Esophagus (tissue), 2 donors: ENCODE measurements at regions not wholly inside any gene's neighbourhood (a gene's known extent, or its start where the extent isn't known, plus 50 kb on each side); places are given as distances from the start of the nearest gene placed in this dataset.
"Not testable (repeated sequence)": the region's sequence is repeated elsewhere in the genome, so short reads cannot be mapped to it uniquely, and the experiment has no call there.

Experiments
- H3K27ac ChIP-seq, 2 donors: one replicate each; pipeline ENCODE4 v1.5.1; 2013; ENCODE audit warnings: low read depth in 2 of 2, mild to moderate bottlenecking in 2 of 2, inconsistent platforms in 1 of 2, low read length in 1 of 2, moderate library complexity in 1 of 2
- H3K27me3 ChIP-seq, 2 donors: one replicate each; pipeline ENCODE4 v1.6.1; 2013; ENCODE audit warnings: low read length in 2 of 2, control low read depth in 1 of 2, mild to moderate bottlenecking in 1 of 2; ENCODE audit not compliant: insufficient read depth in 2 of 2, control insufficient read depth in 1 of 2
- H3K36me3 ChIP-seq, 2 donors: one replicate each; pipeline ENCODE4 v1.6.1; 2013; ENCODE audit warnings: low read length in 1 of 2; ENCODE audit not compliant: control insufficient read depth in 2 of 2, insufficient read depth in 2 of 2
- H3K4me1 ChIP-seq, 2 donors: one replicate each; pipeline ENCODE4 v1.6.1; 2013; ENCODE audit warnings: low read length in 1 of 2; ENCODE audit not compliant: control insufficient read depth in 2 of 2, insufficient read depth in 2 of 2
- H3K4me3 ChIP-seq, 2 donors: one replicate each; pipeline ENCODE4 v1.5.1; 2013; ENCODE audit warnings: low read length in 2 of 2, mild to moderate bottlenecking in 2 of 2, low read depth in 1 of 2, moderate library complexity in 1 of 2
- H3K9me3 ChIP-seq, 2 donors: one replicate each; pipeline ENCODE4 v1.6.1; 2013; ENCODE audit warnings: mild to moderate bottlenecking in 2 of 2, low read depth in 1 of 2, low read length in 1 of 2, moderate library complexity in 1 of 2; ENCODE audit not compliant: control insufficient read depth in 2 of 2, insufficient read depth in 1 of 2
- WGBS, 2 donors: extraction: QIAGEN DNeasy Blood & Tissue Kit; methylation state at CpG; one replicate each; pipeline ENCODE4 v1.1.7; 2013; 5-methylcytosine and 5-hydroxymethylcytosine counted together
- donor health status: healthy with polysubstance abuse.
- donor health status: Bipolar disorder and iron deficiency.

GRCh38 chr18:22515250-22515649 is 97.5 kb upstream of the CTAGE1 start:
- H3K27me3 ChIP-seq, result no peaks in the 10 kb centered on the region
- no peaks in the 10 kb centered on the region for H3K9me3 ChIP-seq
- no peak overlapping the region for H3K27ac ChIP-seq
- WGBS, 2 donors, result 93 to 94% methylated on average over 9 of the region's 9 CpGs
- no peak overlapping the region for H3K4me3 ChIP-seq
- H3K36me3 ChIP-seq, result no peaks in the 10 kb centered on the region
- no peaks in the 10 kb centered on the region for H3K4me1 ChIP-seq

GRCh38 chr18:22517356-22517755 is 99.6 kb upstream of the CTAGE1 start:
- no peak overlapping the region for H3K27ac ChIP-seq
- no peaks in the 10 kb centered on the region for H3K27me3 ChIP-seq
- H3K36me3 ChIP-seq, result no peaks in the 10 kb centered on the region
- no peaks in the 10 kb centered on the region for H3K9me3 ChIP-seq
- WGBS, 2 donors, result 72 to 74% methylated on average over 2 of the region's 2 CpGs
- H3K4me1 ChIP-seq, result no peaks in the 10 kb centered on the region
- H3K4me3 ChIP-seq, result no peak overlapping the region

GRCh38 chr18:22521026-22521707 is 103.5 kb upstream of the CTAGE1 start:
- Histone ChIP-seq H3K9me3 (no peaks in the 10 kb centered on the region), H3K4me1 (no peaks in the 10 kb centered on the region), H3K36me3 (no peaks in the 10 kb centered on the region), H3K27ac (no peak overlapping the region), H3K4me3 (no peak overlapping the region), H3K27me3 (no peaks in the 10 kb centered on the region)
- WGBS, 2 donors, result 62 to 67% methylated on average over 6 of the region's 6 CpGs

- Histone ChIP-seq H3K36me3 (no peaks in the 10 kb centered on the region), H3K27me3 (no peaks in the 10 kb centered on the region), H3K9me3 (no peaks in the 10 kb centered on the region), H3K27ac (no peak overlapping the region), H3K4me3 (no peak overlapping the region), H3K4me1 (no peaks in the 10 kb centered on the region)
- WGBS, 2 donors, result 54 to 58% methylated on average over 2 of the region's 2 CpGs
These were observed 105.8 kb upstream of the CTAGE1 start for GRCh38 chr18:22523481-22523880.

- no peaks in the 10 kb centered on the region for H3K9me3 ChIP-seq
- WGBS, 2 donors, result 38 to 59% methylated on average over 6 of the region's 6 CpGs
- no peak overlapping the region for H3K27ac ChIP-seq
- H3K4me1 ChIP-seq, result no peaks in the 10 kb centered on the region
- H3K36me3 ChIP-seq, result no peaks in the 10 kb centered on the region
- H3K27me3 ChIP-seq, result no peaks in the 10 kb centered on the region
- no peak overlapping the region for H3K4me3 ChIP-seq
These were observed 107.1 kb upstream of the CTAGE1 start for GRCh38 chr18:22524783-22525182.

- H3K9me3 ChIP-seq, result no peaks in the 10 kb centered on the region
- no peak overlapping the region for H3K27ac ChIP-seq
- H3K27me3 ChIP-seq, result no peaks in the 10 kb centered on the region
- H3K4me1 ChIP-seq, result no peaks in the 10 kb centered on the region
- no peaks in the 10 kb centered on the region for H3K36me3 ChIP-seq
- 75 to 79% methylated on average over 3 of the region's 3 CpGs for WGBS, 2 donors
- H3K4me3 ChIP-seq, result no peak overlapping the region
These were observed 107.6 kb upstream of the CTAGE1 start for GRCh38 chr18:22525313-22525712.

- Histone ChIP-seq H3K36me3 (no peaks in the 10 kb centered on the region), H3K9me3 (no peaks in the 10 kb centered on the region), H3K4me1 (no peaks in the 10 kb centered on the region), H3K27ac (no peak overlapping the region), H3K27me3 (no peaks in the 10 kb centered on the region), H3K4me3 (no peak overlapping the region)
- 79 to 82% methylated on average over 3 of the region's 3 CpGs for WGBS, 2 donors
These were observed 108.2 kb upstream of the CTAGE1 start for GRCh38 chr18:22525883-22526282.

- WGBS, 2 donors, result 83 to 84% methylated on average over 3 of the region's 3 CpGs
- H3K36me3 ChIP-seq, result no peaks in the 10 kb centered on the region
- H3K4me1 ChIP-seq, result no peaks in the 10 kb centered on the region
- H3K27ac ChIP-seq, result no peak overlapping the region
- H3K27me3 ChIP-seq, result no peaks in the 10 kb centered on the region
- no peak overlapping the region for H3K4me3 ChIP-seq
- no peaks in the 10 kb centered on the region for H3K9me3 ChIP-seq
These were observed 110.6 kb upstream of the CTAGE1 start for GRCh38 chr18:22528291-22528690.

GRCh38 chr18:22534706-22535105 is 117.0 kb upstream of the CTAGE1 start:
- not testable (repeated sequence) for H3K4me3 ChIP-seq, H3K9me3 ChIP-seq, H3K27ac ChIP-seq, H3K27me3 ChIP-seq, H3K4me1 ChIP-seq, H3K36me3 ChIP-seq
- WGBS, 2 donors, result 81 to 90% methylated on average over 2 of the region's 4 CpGs

GRCh38 chr18:22536558-22536957 is 118.8 kb upstream of the CTAGE1 start:
- no peak overlapping the region for H3K4me3 ChIP-seq
- H3K27me3 ChIP-seq, result no peaks in the 10 kb centered on the region
- no peaks in the 10 kb centered on the region for H3K36me3 ChIP-seq
- 87% methylated on average over 7 of the region's 7 CpGs for WGBS, 2 donors
- H3K27ac ChIP-seq, result no peak overlapping the region
- H3K4me1 ChIP-seq, result no peaks in the 10 kb centered on the region
- no peaks in the 10 kb centered on the region for H3K9me3 ChIP-seq
